NCI-H1092 (cell line): ENCODE measurements at regions not wholly inside any gene's neighbourhood (a gene's known extent, or its start where the extent isn't known, plus 50 kb on each side); places are given as distances from the start of the nearest gene placed in this dataset.
"Not testable (repeated sequence)": the region's sequence is repeated elsewhere in the genome, so short reads cannot be mapped to it uniquely, and the experiment has no call there.

Experiments used
- DNase-seq: peaks from one replicate; lab custom pipeline; 2025; lab: John Stamatoyannopoulos, UW

GRCh38 chr20:52438326-52438963 is 246.9 kb upstream of the ZFP64 start:
- DNase-seq, result no peak

DNA sequence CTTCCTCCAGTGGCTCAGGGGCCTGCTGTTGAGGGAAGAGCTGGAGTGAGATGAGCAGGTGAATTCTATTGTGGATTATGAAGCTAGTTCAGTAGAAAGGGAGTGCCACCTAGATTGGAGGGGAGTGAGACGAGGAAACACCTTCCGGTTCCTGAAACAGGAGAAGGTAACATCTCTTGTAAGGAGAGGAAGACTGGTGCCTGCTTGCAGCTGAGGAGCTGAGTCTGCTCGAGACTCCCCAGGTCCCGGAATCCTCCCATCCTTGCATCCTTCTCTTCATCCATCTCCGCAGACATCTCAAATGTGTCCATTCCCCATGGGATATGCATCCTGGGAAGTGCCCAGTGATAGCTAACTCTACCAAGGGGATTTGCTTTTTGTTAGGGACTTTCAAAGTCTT is 242.9 kb upstream of the ZFP64 start:
- no peak for DNase-seq

- no peak for DNase-seq
Measured at GRCh38 chr20:52434041-52434425, 242.5 kb upstream of the ZFP64 start.

GRCh38 chr20:52433326-52434040 is 241.9 kb upstream of the ZFP64 start:
- no peak for DNase-seq

DNA sequence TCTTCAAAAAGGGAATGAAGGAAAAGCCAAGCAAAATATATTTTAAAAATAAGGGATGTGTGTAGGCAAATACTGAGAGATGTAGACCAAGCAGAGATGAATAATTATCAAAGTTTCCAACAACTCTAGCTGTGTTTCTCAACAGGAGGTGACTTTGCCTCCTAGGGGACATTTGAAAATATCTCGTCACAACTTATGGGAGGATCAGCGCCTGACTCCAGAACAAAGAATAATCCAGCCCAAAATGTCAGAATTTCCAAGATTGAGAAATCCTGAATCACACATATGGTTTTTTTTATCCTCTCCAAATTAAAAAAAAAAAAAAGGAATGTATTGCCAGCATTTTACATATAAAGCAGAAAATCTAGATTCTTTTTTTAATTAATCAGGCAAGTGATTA is 241.2 kb upstream of the ZFP64 start:
- DNase-seq, result no peak

DNA sequence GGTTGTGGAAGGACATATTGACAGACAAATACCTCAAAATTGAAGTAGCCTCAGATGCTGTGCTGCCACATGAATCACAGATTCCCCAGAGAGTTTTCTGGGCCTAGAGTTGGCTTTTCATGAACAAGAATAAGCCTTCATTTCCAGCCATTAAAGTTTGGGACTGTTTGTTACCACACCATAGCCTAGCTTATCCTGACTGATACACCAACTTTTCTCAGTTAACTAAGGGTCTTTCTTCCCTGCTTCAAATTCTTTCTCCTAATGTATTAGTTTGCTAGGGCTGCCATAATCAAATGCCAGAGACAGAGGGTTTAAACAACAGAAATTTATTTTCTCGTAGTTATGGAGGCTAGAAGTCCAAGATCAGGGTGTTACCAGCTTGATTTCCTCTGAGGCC is 237.4 kb upstream of the ZFP64 start:
- no peak for DNase-seq

DNA sequence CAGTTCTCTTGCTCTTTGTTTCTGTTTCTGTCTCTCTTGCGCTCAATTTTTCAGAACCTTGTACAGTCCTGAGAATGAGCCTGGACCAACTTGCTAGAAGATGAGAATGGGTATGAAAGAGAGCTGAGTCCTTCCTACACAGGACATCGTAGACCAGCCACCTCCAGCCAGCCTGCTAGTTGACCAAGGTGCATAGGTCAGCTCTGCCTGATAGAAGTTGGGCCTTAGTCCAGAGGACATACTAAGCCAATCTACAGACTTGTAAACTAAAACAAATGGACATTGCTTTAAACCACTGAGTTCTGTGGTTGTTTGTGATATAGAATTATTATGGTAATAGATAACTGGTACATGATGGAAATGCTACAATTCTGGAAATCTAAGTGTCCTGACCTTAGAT is 236.4 kb upstream of the ZFP64 start:
- no peak for DNase-seq

DNA sequence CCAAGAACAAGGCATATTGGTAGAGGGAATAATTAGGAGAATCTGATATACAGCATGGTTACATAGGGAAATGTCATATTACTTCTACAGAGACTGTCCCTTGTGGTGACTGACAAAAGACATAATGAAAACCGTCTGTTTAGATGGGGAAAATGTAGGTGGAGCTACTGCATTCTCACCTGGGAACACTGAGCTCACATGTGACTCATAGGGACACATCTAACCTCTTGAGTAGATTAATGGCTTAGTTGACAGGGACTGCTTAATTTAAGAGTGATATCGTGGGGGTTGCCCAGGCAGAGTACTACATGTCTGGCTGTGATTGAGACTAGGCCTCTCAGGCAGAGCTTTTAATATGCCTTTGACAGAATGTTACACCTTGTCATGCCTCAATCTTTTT is 235.3 kb upstream of the ZFP64 start:
- DNase-seq, result no peak

GRCh38 chr20:52425701-52426100 is 234.1 kb upstream of the ZFP64 start:
- DNase-seq, result no peak

GRCh38 chr20:52425253-52425652 is 233.7 kb upstream of the ZFP64 start:
- no peak for DNase-seq

GRCh38 chr20:52424357-52424942 is 232.9 kb upstream of the ZFP64 start:
- DNase-seq, result not testable (repeated sequence)

GRCh38 chr20:52423536-52424140 is 232.1 kb upstream of the ZFP64 start:
- not testable (repeated sequence) for DNase-seq

GRCh38 chr20:52422574-52423336 is 231.2 kb upstream of the ZFP64 start:
- DNase-seq, result no peak

DNA sequence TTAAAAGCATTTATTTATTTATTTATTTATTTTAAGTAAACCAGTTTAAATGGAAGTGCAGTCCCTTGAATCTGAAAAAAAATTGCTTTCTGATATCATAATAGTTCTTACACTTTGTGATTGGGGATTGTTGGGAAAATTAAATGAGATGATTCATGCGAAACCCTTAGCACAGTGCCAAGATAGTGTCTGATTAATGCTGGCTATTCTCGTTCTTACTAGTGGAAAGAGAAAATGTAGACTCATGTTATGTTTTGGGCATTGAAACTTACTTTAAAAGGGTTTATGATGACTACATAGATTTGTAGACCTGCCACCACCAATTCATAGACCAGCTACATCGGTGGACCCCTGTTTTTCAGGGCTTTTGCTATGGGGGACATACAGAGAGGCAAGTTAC is 229.2 kb upstream of the ZFP64 start:
- DNase-seq, result no peak

GRCh38 chr20:52419205-52419604 is 227.6 kb upstream of the ZFP64 start:
- DNase-seq, result no peak

GRCh38 chr20:52416953-52417352 is 225.4 kb upstream of the ZFP64 start:
- no peak for DNase-seq

DNA sequence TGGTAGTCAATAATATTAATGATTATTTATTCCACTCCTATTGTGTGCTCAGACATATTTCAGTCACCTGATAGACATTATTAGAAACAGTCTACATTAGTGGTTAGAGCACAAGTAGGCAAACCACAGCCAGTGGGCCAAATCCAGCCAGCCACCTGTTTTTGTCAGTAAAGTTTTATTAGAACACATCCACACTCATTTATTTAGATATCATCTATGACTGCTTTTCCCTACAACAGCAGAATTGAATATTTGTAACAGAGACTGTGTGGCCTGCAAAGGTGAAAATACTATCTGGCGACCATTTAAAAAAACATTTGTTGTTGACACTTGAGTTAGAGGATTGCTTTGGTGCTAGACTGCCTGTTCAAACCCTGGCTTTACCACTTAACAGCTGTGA is 220.0 kb upstream of the ZFP64 start:
- no peak for DNase-seq

GRCh38 chr20:52410731-52411234 is 219.2 kb upstream of the ZFP64 start:
- DNase-seq, result no peak

DNA sequence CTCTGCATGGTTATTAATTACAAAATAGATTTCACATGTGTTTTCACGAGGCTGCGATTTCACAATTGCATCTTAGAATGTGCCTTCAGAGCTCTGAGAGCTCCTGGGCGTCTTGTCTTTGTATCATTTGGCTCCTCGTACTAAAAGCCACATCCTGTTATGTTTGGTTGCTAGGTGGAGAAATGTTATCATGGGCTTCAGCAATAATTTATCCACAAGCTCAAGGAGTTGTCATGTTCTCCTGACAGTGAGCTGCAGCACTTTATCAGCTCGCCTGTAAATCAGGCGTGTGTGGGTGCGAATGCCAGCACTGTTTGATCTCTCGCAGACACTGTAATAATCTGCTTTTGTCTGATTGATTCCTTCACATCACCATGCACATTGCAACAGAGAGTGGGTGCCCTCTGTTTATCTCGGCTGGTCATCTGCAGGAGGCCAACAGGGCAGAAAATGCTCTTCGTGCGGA is 218.6 kb upstream of the ZFP64 start:
- no peak for DNase-seq

GRCh38 chr20:52405986-52406385 is 214.4 kb upstream of the ZFP64 start:
- DNase-seq, result no peak

GRCh38 chr20:52405417-52405816 is 213.8 kb upstream of the ZFP64 start:
- no peak for DNase-seq

DNA sequence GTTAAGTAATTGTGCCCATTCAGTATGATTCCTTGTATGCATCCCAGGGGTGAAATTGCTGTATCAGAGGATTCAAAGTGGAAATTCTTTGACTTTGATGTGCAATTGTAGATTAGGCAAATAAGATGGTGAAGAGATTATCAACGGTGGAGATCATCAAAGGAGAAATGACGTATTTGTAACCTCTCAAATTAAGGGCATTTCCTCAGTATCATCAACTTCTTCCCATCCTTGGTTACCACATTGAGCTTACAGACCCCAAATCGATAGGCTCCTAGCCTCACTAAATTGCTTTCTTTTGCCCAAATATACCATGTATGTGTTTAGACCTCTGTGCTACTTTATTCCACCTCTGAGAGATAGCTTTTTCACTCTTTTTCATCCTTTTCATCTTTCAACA is 213.1 kb upstream of the ZFP64 start:
- no peak for DNase-seq
